ENCODE measurements at regions not wholly inside any gene's neighbourhood (a gene's known extent, or its start where the extent isn't known, plus 50 kb on each side); places are given as distances from the start of the nearest gene placed in this dataset.

DNA sequence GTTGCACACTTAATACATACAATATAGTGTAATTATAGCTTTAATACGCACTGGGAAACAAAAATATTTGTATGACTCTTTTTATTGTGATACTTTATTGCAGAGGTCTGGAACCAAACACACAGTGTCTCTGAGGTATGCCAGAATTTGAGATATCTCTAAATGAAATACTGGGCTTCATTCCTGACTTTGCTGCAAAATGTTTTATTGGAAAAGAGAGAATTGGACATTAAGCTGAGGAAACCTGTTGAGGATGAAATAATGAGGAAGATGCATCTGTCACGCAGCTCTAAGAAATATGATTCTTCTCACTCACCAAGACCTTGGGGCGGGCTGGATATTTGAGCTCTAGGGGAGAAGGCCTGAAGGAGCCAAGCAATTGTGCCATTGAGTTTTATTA is 242.1 kb downstream of the CPE start:
- TF ChIP-seq ZFP41 (tag by site-specific recombination; IDR thresholded peaks at IDR 0.05; ENCODE audit: borderline replicate concordance) = no peak
- no peak for TF ChIP-seq ZNF302 (tag by site-specific recombination; IDR thresholded peaks at IDR 0.05; ENCODE audit: low read depth)
- TF ChIP-seq, protein P1, sequence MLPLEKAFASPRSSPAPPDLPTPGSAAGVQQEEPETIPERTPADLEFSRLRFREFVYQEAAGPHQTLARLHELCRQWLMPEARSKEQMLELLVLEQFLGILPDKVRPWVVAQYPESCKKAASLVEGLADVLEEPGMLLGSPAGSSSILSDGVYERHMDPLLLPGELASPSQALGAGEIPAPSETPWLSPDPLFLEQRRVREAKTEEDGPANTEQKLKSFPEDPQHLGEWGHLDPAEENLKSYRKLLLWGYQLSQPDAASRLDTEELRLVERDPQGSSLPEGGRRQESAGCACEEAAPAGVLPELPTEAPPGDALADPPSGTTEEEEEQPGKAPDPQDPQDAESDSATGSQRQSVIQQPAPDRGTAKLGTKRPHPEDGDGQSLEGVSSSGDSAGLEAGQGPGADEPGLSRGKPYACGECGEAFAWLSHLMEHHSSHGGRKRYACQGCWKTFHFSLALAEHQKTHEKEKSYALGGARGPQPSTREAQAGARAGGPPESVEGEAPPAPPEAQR (tag by site-specific recombination; IDR thresholded peaks at IDR 0.05) = no peak
- TF ChIP-seq, protein P2, sequence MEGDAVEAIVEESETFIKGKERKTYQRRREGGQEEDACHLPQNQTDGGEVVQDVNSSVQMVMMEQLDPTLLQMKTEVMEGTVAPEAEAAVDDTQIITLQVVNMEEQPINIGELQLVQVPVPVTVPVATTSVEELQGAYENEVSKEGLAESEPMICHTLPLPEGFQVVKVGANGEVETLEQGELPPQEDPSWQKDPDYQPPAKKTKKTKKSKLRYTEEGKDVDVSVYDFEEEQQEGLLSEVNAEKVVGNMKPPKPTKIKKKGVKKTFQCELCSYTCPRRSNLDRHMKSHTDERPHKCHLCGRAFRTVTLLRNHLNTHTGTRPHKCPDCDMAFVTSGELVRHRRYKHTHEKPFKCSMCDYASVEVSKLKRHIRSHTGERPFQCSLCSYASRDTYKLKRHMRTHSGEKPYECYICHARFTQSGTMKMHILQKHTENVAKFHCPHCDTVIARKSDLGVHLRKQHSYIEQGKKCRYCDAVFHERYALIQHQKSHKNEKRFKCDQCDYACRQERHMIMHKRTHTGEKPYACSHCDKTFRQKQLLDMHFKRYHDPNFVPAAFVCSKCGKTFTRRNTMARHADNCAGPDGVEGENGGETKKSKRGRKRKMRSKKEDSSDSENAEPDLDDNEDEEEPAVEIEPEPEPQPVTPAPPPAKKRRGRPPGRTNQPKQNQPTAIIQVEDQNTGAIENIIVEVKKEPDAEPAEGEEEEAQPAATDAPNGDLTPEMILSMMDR (tag by site-specific recombination; IDR thresholded peaks at IDR 0.05) = no peak
- TF ChIP-seq ZNF274 (IDR thresholded peaks at IDR 0.05; ENCODE audit: low read length) = no peak
- TF ChIP-seq ZNF274 (tag by site-specific recombination; IDR thresholded peaks at IDR 0.05; ENCODE audit: borderline replicate concordance) = no peak
- TF ChIP-seq, protein P3, sequence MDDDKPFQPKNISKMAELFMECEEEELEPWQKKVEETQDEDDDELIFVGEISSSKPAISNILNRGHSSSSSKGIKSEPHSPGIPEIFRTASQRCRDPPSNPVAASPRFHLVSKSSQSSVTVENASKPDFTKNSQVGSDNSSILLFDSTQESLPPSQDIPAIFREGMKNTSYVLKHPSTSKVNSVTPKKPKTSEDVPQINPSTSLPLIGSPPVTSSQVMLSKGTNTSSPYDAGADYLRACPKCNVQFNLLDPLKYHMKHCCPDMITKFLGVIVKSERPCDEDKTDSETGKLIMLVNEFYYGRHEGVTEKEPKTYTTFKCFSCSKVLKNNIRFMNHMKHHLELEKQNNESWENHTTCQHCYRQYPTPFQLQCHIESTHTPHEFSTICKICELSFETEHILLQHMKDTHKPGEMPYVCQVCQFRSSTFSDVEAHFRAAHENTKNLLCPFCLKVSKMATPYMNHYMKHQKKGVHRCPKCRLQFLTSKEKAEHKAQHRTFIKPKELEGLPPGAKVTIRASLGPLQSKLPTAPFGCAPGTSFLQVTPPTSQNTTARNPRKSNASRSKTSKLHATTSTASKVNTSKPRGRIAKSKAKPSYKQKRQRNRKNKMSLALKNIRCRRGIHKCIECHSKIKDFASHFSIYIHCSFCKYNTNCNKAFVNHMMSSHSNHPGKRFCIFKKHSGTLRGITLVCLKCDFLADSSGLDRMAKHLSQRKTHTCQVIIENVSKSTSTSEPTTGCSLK (tag by site-specific recombination; IDR thresholded peaks at IDR 0.05) = no peak
